ENCODE measurements at regions not wholly inside any gene's neighbourhood (a gene's known extent, or its start where the extent isn't known, plus 50 kb on each side); places are given as distances from the start of the nearest gene placed in this dataset.
"Not testable (repeated sequence)": the region's sequence is repeated elsewhere in the genome, so short reads cannot be mapped to it uniquely, and the experiment has no call there.

- DNase-seq: no peak
- intact Hi-C loops (cut with DNase I): no loop called here
Observed at GRCh38 chr12:46557539-46558373, 185.2 kb upstream of the SLC38A2 start.

DNA sequence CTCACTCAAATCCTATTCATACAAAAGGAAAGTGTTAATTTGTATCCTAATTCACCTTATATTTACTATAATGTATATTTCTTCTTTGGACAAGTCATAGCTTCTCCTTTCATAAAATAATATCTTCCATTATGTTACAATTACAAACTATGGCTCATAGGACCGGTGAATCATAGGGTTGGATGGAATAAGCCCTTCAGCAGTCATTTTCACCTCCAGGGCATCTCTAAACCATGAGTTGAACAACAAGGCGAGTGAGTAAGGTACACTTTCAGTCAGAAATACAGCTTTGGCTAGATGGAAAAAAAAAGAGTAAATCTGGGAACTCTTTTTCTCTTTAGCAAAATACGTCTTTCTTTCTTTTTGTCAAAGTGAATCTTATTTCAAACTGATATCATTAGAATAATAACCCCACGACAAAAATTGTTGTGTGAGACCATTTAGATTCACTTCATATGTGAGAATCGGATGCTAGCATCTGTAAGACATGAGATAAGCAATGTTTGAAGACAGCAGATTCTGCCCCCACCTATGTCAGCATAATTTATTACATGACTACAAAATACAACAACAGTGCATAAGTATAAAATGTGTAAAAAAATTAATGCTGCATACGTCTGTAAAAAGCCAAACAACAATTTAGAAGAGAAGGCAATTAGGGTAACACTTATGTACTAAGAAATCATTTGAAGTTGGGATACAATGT, 184.4 kb upstream of the SLC38A2 start:
- no peak for DNase-seq
- intact Hi-C loops (cut with DNase I): no loop called here

GRCh38 chr12:46556105-46556559, 183.6 kb upstream of the SLC38A2 start:
- intact Hi-C loops (cut with DNase I): no loop called here
- no peak for DNase-seq

- intact Hi-C loops (cut with DNase I): no loop called here
- no peak for DNase-seq
Observed at GRCh38 chr12:46555406-46555852, 182.9 kb upstream of the SLC38A2 start.

- intact Hi-C loops (cut with DNase I): no loop called here
- no peak for DNase-seq
Observed at GRCh38 chr12:46554460-46554859, 181.9 kb upstream of the SLC38A2 start.

- intact Hi-C loops (cut with DNase I): no loop called here
- DNase-seq: no peak
Observed at GRCh38 chr12:46553911-46554310, 181.3 kb upstream of the SLC38A2 start.

DNA sequence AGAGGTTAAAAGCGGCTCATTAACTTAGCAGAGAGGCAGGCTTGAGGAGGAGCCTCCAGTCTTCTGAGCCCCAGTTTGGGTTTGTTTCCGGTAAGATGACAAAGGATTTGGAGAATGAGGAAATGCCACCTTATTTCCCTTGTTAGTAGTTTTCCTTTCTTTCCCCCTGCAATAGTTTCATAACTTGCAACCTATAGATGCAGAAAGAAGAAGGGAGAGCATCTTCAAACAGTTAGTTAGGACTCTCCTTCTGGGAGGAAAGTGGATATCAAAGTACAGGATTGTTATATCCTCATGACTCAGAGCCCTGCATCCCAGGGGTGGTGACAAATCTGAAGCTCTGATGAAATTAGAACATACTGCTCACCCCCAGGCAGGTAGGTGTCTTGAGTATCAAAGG, 180.7 kb upstream of the SLC38A2 start:
- intact Hi-C loops (cut with DNase I): no loop called here

DNA sequence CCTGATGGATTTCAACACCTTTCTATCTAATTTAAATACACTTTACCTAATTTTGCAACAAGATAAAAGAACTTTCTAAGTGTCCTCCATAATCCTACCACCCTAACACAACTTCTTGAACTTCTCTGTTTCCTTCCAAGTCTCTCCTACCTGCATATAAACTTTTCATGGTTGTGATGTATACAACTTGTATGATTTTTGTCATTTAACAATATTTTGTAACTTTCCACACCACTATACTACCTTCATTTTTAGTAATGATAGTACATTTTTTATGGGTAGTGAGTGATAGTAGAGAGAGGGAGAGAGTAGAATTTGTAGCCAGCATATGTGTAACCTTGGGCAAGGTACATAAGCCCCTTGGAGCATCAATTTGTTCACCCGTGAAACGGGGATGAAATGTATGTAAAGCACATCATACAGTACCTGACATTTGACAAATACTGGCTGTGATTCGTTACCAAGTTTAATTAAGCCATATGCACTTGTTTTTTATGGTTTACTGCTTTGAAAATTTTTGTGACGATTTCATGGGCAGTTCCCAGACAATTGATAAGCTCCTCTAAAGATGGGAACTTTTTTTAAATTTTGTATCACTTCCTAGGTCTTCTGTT, 177.8 kb upstream of the SLC38A2 start:
- intact Hi-C loops (cut with DNase I): no loop called here
- DNase-seq: no peak

More for the DNA sequence above, 180.7 kb upstream of the SLC38A2 start:
- peak in 34 of 42 donors; percentile 8 to 84 (median 41) for DNase-seq

- no peak for DNase-seq
- intact Hi-C loops (cut with DNase I): no loop called here
Observed at GRCh38 chr12:46549527-46550265, 177.1 kb upstream of the SLC38A2 start.

DNA sequence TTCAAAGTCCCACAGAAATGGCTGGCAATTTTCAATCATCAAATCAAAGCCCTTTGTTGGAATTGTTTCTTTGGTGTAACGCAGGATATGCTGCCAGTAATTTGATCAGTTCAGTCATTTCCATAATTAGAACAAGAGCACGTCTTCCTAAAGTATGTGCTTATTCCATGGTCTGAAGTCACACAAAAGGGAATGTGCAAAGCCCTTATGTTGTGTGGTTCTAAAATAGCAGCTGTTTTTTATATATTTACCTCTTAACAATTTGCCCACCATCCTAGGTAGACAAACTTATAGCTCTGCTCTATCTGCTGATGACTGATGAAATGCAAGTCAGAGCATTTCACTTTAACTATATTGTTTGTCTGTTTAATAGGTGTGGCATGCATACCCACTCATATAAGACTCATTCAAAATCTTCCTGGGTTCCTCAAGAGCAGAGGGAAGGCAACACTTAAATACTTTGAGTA, 176.1 kb upstream of the SLC38A2 start:
- no peak for DNase-seq
- intact Hi-C loops (cut with DNase I): no loop called here

- DNase-seq: no peak
- intact Hi-C loops (cut with DNase I): no loop called here
Observed at GRCh38 chr12:46547421-46548354, 175.1 kb upstream of the SLC38A2 start.

GRCh38 chr12:46546634-46547273, 174.2 kb upstream of the SLC38A2 start:
- DNase-seq: no peak
- intact Hi-C loops (cut with DNase I): no loop called here

DNA sequence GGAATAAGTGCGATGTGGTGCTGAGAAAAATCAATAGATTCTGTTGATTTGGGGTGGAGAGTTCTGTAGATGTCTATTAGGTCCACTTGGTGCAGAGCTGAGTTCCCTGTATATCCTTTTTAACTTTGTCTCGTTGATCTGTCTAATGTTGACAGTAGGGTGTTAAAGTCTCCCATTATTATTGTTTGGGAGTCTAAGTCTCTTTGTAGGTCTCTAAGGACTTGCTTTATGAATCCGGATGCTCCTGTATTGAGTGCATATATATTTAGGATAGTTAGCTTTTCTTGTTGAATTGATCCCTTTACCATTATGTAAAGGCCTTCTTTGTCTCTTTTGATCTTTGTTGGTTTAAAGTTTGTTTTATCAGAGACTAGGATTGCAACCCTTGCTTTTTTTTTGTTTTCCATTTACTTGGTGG, 170.8 kb upstream of the SLC38A2 start:
- DNase-seq; intact Hi-C loops (cut with DNase I): not testable (repeated sequence)

DNA sequence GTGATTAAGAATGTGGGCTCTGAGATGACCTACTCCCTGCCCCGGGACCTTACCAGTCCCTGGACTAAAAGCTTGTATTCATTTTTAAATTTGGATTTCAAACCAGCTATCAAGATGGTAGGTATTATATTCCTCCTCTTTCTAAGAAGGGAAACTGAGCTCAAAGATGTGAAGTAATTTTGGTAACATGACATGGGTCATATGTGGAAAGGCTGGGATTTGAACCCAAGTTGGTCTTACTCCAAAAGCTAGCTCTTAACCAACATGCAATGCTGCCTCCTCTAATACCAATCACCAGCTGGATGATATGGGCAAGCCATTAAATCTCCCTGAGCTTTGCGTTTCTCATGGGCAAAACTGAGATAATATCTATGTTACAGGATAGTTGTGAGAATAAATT, 166.4 kb upstream of the SLC38A2 start:
- DNase-seq: no peak
- intact Hi-C loops (cut with DNase I): no loop called here

DNA sequence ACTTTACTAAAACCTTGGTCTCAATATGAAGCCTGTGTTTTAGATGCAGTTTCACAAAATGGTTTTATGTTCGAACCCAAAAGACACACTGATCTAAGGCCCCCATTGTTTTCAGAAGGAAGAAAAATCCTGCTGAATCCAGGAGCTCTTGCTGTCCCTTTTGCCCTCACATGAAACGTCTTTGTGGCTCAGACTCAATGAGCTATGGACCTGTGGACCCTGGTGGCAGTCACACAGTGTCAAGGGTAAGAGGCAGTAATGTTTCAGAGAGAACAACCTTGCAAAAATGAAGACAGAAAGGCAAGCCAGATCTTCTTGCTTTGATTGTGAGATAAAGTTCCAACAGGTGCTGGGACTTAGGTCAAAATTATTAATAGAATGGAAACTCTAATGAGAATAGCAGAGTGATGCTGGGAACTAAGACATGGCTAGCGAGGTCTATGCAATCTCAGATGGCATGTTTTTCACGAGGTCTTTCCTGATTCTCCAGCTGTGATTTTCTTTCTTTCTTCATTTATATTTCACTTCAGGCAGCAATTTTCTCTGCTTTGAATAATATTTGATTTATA, 164.9 kb upstream of the SLC38A2 start:
- DNase-seq: no peak
- intact Hi-C loops (cut with DNase I): no loop called here

DNA sequence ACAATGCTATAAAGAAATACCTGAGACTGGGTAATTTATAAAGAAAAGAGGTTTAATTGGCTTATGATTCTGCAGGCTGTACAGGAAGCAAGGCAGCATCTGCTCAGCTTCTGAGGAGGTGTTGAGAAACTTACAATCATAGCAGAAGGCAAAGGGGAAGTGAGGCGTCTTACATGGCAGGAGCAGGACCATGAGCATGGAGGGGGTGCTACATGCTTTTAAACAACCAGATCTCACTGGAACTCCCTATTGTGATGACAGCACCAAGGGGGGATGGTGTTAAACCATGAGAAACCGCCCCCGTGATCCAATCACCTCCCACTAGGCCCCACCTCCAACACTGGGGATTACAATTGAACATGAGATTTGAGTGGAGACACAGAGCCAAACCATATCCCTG, 163.7 kb upstream of the SLC38A2 start:
- DNase-seq; intact Hi-C loops (cut with DNase I): not testable (repeated sequence)

- no peak for DNase-seq
- intact Hi-C loops (cut with DNase I): no loop called here
Observed at GRCh38 chr12:46535907-46536306, 163.3 kb upstream of the SLC38A2 start.
